WTC11 (cell line): ENCODE measurements at regions not wholly inside any gene's neighbourhood (a gene's known extent, or its start where the extent isn't known, plus 50 kb on each side); places are given as distances from the start of the nearest gene placed in this dataset.
"Not testable (repeated sequence)": the region's sequence is repeated elsewhere in the genome, so short reads cannot be mapped to it uniquely, and the experiment has no call there.

ENCODE experiments used
- ATAC-seq: fragments of 200-7000 bp; cut with Tn5 transposase; 2 replicates; pipeline ENCODE4 v1.10.0; 2021; ENCODE audit warnings: mild to moderate bottlenecking, moderate library complexity
- CTCF ChIA-PET: fragments of 300-600 bp; sonication (Branson Sonifier 250); formaldehyde crosslinking; loops from one replicate; lab custom pipeline; 2021; ENCODE audit warnings: antibody characterized with exemption; lab: Charles Lee
- POLR2A ChIA-PET: fragments of 350-600 bp; sonication (Branson Sonifier 250); formaldehyde crosslinking; loops from one replicate; lab custom pipeline; 2021; ENCODE audit warnings: antibody characterized with exemption; lab: Charles Lee
- DNase-seq: peaks from one replicate; pipeline ENCODE4 v3.0.0; 2021; ENCODE audit warnings: low spot score
- H3K27ac Mint-ChIP-seq: 2 replicates; pipeline ENCODE4 v1.8.0; 2021; ENCODE audit warnings: mixed read lengths
- H3K27me3 Mint-ChIP-seq: 2 replicates; pipeline ENCODE4 v1.8.0; 2021; ENCODE audit warnings: low read depth, mild to moderate bottlenecking, moderate library complexity, mixed read lengths
- H3K36me3 Mint-ChIP-seq: 2 replicates; pipeline ENCODE4 v1.8.0; 2021; ENCODE audit warnings: mixed read lengths
- H3K4me1 Mint-ChIP-seq: 2 replicates; pipeline ENCODE4 v1.8.0; 2022; ENCODE audit warnings: mixed read lengths
- H3K4me3 Mint-ChIP-seq: 2 replicates; pipeline ENCODE4 v1.8.0; 2021; ENCODE audit warnings: mild to moderate bottlenecking, moderate library complexity, mixed read lengths
- H3K9me3 Mint-ChIP-seq: 2 replicates; pipeline ENCODE4 v1.8.0; 2021; ENCODE audit warnings: mixed read lengths
- AR ChIP-seq: fragments of 250-450 bp; sonication (Bioruptor Pico); IDR thresholded peaks from 2 replicates; pipeline ENCODE4 v1.9.0; 2021; ENCODE audit warnings: mild to moderate bottlenecking
- CDX4 ChIP-seq: fragments of 250-450 bp; sonication (Bioruptor Pico); IDR thresholded peaks from 2 replicates; pipeline ENCODE4 v1.9.0; 2021; ENCODE audit warnings: moderate library complexity, mild to moderate bottlenecking, inconsistent platforms, borderline replicate concordance
- CREB1 ChIP-seq: sonication (generic); formaldehyde crosslinking; IDR thresholded peaks from 2 replicates; pipeline ENCODE4 v1.8.0; 2023; ENCODE audit warnings: mild to moderate bottlenecking, missing genetic modification reagents
- CREM ChIP-seq: sonication (generic); formaldehyde crosslinking; IDR thresholded peaks from 2 replicates; pipeline ENCODE4 v1.8.1; 2022; ENCODE audit warnings: mild to moderate bottlenecking, missing genetic modification reagents, moderate library complexity
- E2F4 ChIP-seq: sonication (generic); formaldehyde crosslinking; IDR thresholded peaks from 2 replicates; pipeline ENCODE4 v1.8.1; 2022; ENCODE audit warnings: low read depth, mild to moderate bottlenecking, moderate library complexity, missing genetic modification reagents, borderline replicate concordance
- ESRRA ChIP-seq: sonication (generic); formaldehyde crosslinking; IDR thresholded peaks from 2 replicates; pipeline ENCODE4 v1.8.1; 2022; ENCODE audit warnings: mild to moderate bottlenecking, missing genetic modification reagents, borderline replicate concordance
- FOXJ3 ChIP-seq: sonication (generic); formaldehyde crosslinking; IDR thresholded peaks from 2 replicates; pipeline ENCODE4 v1.9.0; 2021; ENCODE audit warnings: missing genetic modification reagents, mild to moderate bottlenecking, borderline replicate concordance
- FOXP1 ChIP-seq: sonication (generic); formaldehyde crosslinking; IDR thresholded peaks from 2 replicates; pipeline ENCODE4 v1.8.0; 2022; ENCODE audit warnings: missing genetic modification reagents, mild to moderate bottlenecking, moderate library complexity, borderline replicate concordance
- HMGA2 ChIP-seq: fragments of 250-450 bp; sonication (Bioruptor Pico); IDR thresholded peaks from 2 replicates; pipeline ENCODE4 v1.4.0; 2021; ENCODE audit warnings: mild to moderate bottlenecking, moderate library complexity
- MAX ChIP-seq: sonication (generic); formaldehyde crosslinking; IDR thresholded peaks from 2 replicates; pipeline ENCODE4 v1.8.0; 2022; ENCODE audit warnings: mild to moderate bottlenecking, missing genetic modification reagents
- MXD4 ChIP-seq: fragments of 250-450 bp; sonication (Bioruptor Pico); IDR thresholded peaks from 2 replicates; pipeline ENCODE4 v1.8.0; 2021; ENCODE audit warnings: mild to moderate bottlenecking, moderate library complexity, borderline replicate concordance
- MYBL2 ChIP-seq: sonication (generic); formaldehyde crosslinking; IDR thresholded peaks from 2 replicates; pipeline ENCODE4 v1.8.1; 2023; ENCODE audit warnings: mild to moderate bottlenecking, moderate library complexity, missing genetic modification reagents
- NFYB ChIP-seq: sonication (generic); formaldehyde crosslinking; conservative IDR thresholded peaks from 2 replicates; pipeline ENCODE4 v1.8.0; 2022; ENCODE audit warnings: low read depth, missing genetic modification reagents
- NR3C1 ChIP-seq: sonication (generic); formaldehyde crosslinking; conservative IDR thresholded peaks from 2 replicates; pipeline ENCODE4 v1.8.1; 2023; ENCODE audit warnings: low read depth, mild to moderate bottlenecking, missing genetic modification reagents
- OVOL2 ChIP-seq: fragments of 250-450 bp; sonication (Bioruptor Pico); IDR thresholded peaks from 2 replicates; pipeline ENCODE4 v1.9.0; 2021; ENCODE audit warnings: mild to moderate bottlenecking, borderline replicate concordance
- TEAD4 ChIP-seq: sonication (generic); formaldehyde crosslinking; IDR thresholded peaks from 2 replicates; pipeline ENCODE4 v1.8.0; 2022; ENCODE audit warnings: mild to moderate bottlenecking, missing genetic modification reagents
- ZBTB43 ChIP-seq: sonication (generic); formaldehyde crosslinking; IDR thresholded peaks from 2 replicates; pipeline ENCODE4 v1.8.1; 2023; ENCODE audit warnings: mild to moderate bottlenecking, missing genetic modification reagents
- ZNF232 ChIP-seq: sonication (generic); formaldehyde crosslinking; IDR thresholded peaks from 2 replicates; pipeline ENCODE4 v1.8.0; 2022; ENCODE audit warnings: mild to moderate bottlenecking, missing genetic modification reagents
- ZNF425 ChIP-seq: fragments of 250-450 bp; sonication (Bioruptor Pico); conservative IDR thresholded peaks from 2 replicates; pipeline ENCODE4 v1.9.0; 2021; ENCODE audit warnings: mild to moderate bottlenecking

- TF ChIP-seq NR3C1 (CRISPR knock-in tag) (no peak), FOXJ3 (CRISPR knock-in tag) (no peak), CDX4 (CRISPR knock-in tag) (no peak), E2F4 (CRISPR knock-in tag) (no peak), CREM (CRISPR knock-in tag) (no peak), OVOL2 (CRISPR knock-in tag) (no peak), MAX (CRISPR knock-in tag) (no peak), HMGA2 (CRISPR knock-in tag) (no peak), MXD4 (CRISPR knock-in tag) (no peak), FOXP1 (CRISPR knock-in tag) (no peak), ZBTB43 (CRISPR knock-in tag) (no peak)
- TF ChIP-seq, all 79 proteins: peak for 0
- H3K4me1 Mint-ChIP-seq = 0 out of 2 replicates have a peak, but pooled peaks cover 6% of the 10 kb centered on the region
- no peak overlapping the region for H3K4me3 Mint-ChIP-seq
- H3K27me3 Mint-ChIP-seq = no peaks in the 10 kb centered on the region
- H3K9me3 Mint-ChIP-seq = peaks cover 6% of the 10 kb centered on the region
- POLR2A ChIA-PET = no interaction called here
- peaks cover 2% of the 10 kb centered on the region for H3K36me3 Mint-ChIP-seq
- DNase-seq (no peak), ATAC-seq (no peak)
- CTCF ChIA-PET = no interaction called here
- no peak overlapping the region for H3K27ac Mint-ChIP-seq
These were observed 366.0 kb downstream of the LRATD1 start for GRCh38 chr2:14998546-14998945.

GRCh38 chr2:14999114-14999661, 366.7 kb downstream of the LRATD1 start:
- Mint-ChIP-seq H3K27me3 (no peaks in the 10 kb centered on the region), H3K4me3 (no peak overlapping the region), H3K4me1 (0 out of 2 replicates have a peak, but pooled peaks cover 6% of the 10 kb centered on the region), H3K36me3 (peaks cover 2% of the 10 kb centered on the region), H3K9me3 (peaks cover 11% of the 10 kb centered on the region), H3K27ac (no peak overlapping the region)
- ChIA-PET CTCF (no interaction called here), POLR2A (no interaction called here)
- no peak for ATAC-seq
- TF ChIP-seq ESRRA (CRISPR knock-in tag) = no peak
- TF ChIP-seq E2F4 (CRISPR knock-in tag) = no peak
- no peak for TF ChIP-seq TEAD4 (CRISPR knock-in tag)
- no peak for TF ChIP-seq ZNF232 (CRISPR knock-in tag)
- no peak for TF ChIP-seq CREB1 (CRISPR knock-in tag)
- no peak for TF ChIP-seq NFYB (CRISPR knock-in tag)
- TF ChIP-seq ZNF425 (CRISPR knock-in tag) = no peak
- no peak for TF ChIP-seq FOXP1 (CRISPR knock-in tag)
- no peak for TF ChIP-seq MYBL2 (CRISPR knock-in tag)
- TF ChIP-seq AR (CRISPR knock-in tag) = no peak
- DNase-seq = no peak

- POLR2A ChIA-PET, H3K36me3 Mint-ChIP-seq, H3K27ac Mint-ChIP-seq, H3K4me3 Mint-ChIP-seq, ATAC-seq, H3K4me1 Mint-ChIP-seq, DNase-seq, H3K27me3 Mint-ChIP-seq, CTCF ChIA-PET: not testable (repeated sequence)
- peaks cover 11% of the 10 kb centered on the region for H3K9me3 Mint-ChIP-seq
These were observed 370.0 kb downstream of the LRATD1 start for GRCh38 chr2:15002519-15002918.
